Spleen (tissue), 7 donors: ENCODE measurements at regions not wholly inside any gene's neighbourhood (a gene's known extent, or its start where the extent isn't known, plus 50 kb on each side); places are given as distances from the start of the nearest gene placed in this dataset.

Experiments
- POLR2A ChIP-seq, 3 donors: fragments of 450-650 bp; IDR thresholded peaks; one replicate each; pipeline ENCODE4 v1.5.1; 2017; ENCODE audit warnings: antibody characterized with exemption in 3 of 3, mild to moderate bottlenecking in 1 of 3
- POLR2AphosphoS5 ChIP-seq, 3 donors: sonication (generic); formaldehyde crosslinking; IDR thresholded peaks; one replicate each; pipeline ENCODE4 v1.5.1; 2017; ENCODE audit warnings: antibody characterized with exemption in 3 of 3
- TF ChIP-seq, protein P1 (sequence below), 11 experiments: fragments of 200-600 bp in 7 of 11; fragments of 450-650 bp in 4 of 11; sonication (generic) in 4 of 11; IDR thresholded peaks in 8 of 11; conservative IDR thresholded peaks in 3 of 11; 1 replicate in 7 of 11; 2 replicates in 4 of 11; pipeline versions ENCODE4 v1.4.0 to v1.8.0; 2016 to 2021; ENCODE audit warnings: antibody characterized with exemption in 11 of 11, inconsistent platforms in 4 of 11, mild to moderate bottlenecking in 1 of 11
- donor health status: DM: no; HTN: no; CAD: no; lungs with moderate emphysema.
- donor health status: DM: no; HTN: no; CAD: no.
- donor health status: DM: no; HTN: no; CAD: no.

DNA sequence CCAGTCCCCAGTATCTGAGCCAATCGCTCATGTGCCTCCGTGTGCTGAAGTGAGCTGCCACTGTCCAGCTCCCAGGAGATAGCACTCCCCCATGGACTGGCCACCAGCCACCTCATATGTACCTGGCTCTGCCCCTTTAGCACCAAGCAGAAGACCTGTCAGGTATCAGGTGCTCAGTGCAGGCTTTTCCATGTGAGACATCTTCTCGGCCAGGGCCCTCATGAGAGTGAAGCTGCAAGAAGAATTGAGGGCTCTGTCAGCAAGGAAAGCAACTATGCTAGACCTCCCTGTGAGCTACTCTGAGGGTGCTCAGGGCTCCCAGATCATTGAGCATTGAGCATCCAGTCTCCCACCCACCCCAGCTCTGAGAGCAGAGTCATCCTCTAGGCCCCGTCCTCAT lies 264.2 kb upstream of the ADAMTS16 start:
- no peak for TF ChIP-seq POLR2AphosphoS5 (IDR thresholded peaks at IDR 0.05)
- TF ChIP-seq POLR2A (IDR thresholded peaks at IDR 0.05), result no peak
- TF ChIP-seq, protein P1, sequence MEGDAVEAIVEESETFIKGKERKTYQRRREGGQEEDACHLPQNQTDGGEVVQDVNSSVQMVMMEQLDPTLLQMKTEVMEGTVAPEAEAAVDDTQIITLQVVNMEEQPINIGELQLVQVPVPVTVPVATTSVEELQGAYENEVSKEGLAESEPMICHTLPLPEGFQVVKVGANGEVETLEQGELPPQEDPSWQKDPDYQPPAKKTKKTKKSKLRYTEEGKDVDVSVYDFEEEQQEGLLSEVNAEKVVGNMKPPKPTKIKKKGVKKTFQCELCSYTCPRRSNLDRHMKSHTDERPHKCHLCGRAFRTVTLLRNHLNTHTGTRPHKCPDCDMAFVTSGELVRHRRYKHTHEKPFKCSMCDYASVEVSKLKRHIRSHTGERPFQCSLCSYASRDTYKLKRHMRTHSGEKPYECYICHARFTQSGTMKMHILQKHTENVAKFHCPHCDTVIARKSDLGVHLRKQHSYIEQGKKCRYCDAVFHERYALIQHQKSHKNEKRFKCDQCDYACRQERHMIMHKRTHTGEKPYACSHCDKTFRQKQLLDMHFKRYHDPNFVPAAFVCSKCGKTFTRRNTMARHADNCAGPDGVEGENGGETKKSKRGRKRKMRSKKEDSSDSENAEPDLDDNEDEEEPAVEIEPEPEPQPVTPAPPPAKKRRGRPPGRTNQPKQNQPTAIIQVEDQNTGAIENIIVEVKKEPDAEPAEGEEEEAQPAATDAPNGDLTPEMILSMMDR (IDR thresholded peaks at IDR 0.05 in 8 of 11, conservative IDR thresholded peaks at IDR 0.05 in 3 of 11), result no peak
